ENCODE measurements at regions not wholly inside any gene's neighbourhood (a gene's known extent, or its start where the extent isn't known, plus 50 kb on each side); places are given as distances from the start of the nearest gene placed in this dataset.
A peak's percentile ranks its signal among the peaks of the same experiment; 100 is the strongest.

DNA sequence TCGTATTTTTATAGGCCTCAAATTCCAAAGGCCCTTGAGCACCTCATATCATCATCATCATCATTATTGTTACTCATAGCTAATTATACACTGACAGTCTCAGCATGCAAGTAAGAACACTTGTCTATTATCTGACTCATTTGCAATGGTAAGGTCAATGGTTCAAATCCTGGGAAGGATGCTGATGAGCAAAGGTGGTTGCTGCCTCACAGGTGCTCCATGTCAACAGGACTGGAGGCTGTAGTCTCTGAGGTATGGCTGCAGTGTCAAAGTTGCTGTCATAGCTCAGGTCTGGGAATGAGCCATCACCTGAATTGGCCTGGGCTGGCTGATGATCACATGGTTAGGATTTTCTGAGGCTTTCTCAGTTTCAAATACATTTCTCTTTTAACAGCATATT lies 379.3 kb downstream of the BCL11A start:
- no peak for DNase-seq (ENCODE audit: extremely low read depth, low read depth)

DNA sequence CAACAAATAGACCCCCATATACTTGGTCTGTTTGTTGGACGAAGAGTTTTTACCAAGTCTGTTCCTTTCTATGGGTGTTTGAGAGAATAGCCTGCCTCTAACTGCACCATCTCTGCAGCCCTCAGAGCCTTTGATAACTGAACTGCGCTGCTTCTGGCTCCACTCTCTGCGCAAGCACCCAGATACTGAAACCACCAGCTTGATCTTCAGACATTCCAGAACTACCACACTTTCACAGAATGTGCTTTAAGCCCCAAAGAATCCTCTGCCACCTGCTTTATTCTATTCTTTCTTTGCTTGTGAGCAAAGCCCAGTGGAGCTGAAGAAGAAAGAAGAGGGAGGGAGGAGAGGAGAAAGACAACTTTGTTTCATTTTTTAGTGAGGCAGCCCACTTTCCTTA lies 380.7 kb downstream of the BCL11A start:
- DNase-seq (ENCODE audit: extremely low read depth, low read depth): no peak

DNA sequence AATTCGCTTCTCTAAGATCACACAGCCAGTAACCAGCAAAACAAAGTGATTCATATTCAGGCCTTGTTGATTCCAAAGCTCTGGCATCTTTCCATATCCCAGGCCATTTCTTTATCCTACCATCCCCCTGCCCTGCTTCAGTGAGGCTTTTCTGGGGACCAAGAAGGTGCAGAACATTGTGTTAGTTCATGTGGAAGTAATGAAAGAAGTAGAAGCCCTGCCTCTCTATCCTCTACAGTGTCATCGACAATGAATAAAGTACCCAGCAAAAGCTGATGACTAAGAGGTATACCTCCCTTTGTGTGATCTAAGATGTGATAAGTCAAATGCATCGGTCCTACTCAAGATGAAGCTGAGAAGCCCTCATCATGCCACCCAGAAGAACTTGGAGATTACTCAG lies 383.2 kb downstream of the BCL11A start:
- DNase-seq (ENCODE audit: extremely low read depth, low read depth): no peak

DNA sequence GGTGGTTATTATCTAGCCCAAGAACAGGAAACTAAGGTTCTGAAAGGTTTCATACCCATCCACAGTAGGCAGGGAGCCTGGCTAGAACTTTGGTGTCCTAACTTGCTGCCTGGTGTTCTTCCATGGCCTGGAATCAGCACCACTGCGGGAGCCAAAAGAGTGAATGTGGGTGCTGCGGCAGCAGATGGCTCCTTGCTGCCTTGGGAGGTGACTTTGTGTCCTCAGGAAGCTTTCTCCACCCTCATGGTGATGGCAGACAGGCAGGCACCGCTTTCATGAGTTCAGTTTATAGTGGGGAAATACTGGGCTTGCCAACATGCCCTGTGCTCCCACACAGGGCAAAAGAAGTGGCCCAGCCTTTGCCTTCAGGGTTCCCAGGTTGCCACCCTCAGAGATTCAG lies 385.2 kb downstream of the BCL11A start:
- no peak for DNase-seq (ENCODE audit: extremely low read depth, low read depth)

DNA sequence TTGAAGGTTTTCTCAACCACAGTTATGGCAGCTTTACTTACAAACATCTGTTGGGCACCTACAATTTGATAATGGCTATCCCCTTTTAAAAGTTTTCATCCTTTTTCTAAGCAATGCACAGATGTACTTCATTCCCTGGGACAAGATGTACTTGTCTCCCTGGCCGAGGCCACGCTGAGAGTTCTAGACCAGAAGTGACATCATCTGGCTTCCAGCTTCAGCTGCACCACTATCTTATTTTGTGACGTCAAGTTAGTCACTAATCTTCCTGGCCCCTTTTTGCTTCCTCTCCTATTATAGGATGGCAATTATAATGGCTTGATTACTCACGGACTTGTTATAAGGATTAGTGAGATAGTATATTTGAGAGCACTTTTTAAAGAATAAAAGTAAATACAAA lies 386.4 kb downstream of the BCL11A start:
- DNase-seq (ENCODE audit: extremely low read depth, low read depth): no peak

DNA sequence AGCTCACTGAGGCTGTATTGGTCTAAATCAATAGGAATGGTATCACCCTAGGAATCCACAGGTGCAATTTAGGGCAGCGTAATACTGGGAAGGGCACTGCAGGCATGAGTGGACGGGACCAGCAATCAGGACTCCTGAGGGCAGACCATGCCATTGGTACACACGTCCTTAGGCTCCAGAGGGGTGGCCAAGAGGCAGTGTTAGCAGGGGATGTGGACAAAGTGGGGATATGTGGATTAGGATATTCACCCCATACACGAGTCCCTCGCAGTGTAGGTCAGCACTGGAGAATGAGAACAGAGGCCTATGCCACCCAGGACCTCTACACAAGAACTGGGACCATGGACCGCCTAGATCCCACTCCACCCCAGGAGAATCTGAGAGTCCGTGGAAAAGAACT lies 389.8 kb downstream of the BCL11A start:
- no peak for DNase-seq (ENCODE audit: extremely low read depth, low read depth)

DNA sequence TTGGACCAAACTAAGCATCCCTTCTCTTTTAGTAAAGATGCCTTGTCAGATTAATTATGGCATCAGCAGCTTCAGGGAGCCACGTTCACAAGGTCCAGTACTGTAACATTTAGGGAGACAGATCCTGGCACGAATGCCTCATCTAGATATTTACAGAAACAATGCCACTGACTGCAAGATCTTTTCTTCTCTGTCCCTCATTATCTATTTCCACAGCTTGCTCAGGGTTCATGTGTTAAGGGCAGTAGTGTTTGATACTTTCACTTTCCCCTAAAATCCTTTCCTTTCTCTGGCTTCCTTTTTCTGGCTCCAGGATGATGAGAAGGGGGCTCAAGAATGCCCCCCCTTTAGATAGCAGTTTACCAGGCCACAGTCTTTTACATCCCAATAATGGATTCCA lies 393.9 kb downstream of the BCL11A start:
- DNase-seq (ENCODE audit: extremely low read depth, low read depth): no peak

DNA sequence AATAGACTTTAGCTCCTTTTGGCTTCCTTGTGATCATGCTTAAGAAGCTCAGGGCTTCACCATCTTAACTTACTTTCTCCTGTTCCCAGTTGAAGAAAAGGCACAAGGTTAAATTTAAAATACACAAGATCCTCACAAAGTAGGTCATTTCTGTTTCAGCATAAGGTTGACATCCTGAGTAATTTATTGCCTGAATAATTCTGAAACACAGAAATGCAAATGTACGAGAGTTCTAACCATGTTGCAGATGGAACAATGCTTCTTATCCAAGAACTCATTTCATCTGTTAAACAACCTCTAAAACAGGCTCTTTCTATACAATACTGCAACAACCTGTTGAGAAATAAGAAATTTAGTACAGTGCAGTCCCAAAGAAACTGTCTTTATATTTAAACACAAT lies 395.2 kb downstream of the BCL11A start:
- no peak for DNase-seq (ENCODE audit: extremely low read depth, low read depth)

DNA sequence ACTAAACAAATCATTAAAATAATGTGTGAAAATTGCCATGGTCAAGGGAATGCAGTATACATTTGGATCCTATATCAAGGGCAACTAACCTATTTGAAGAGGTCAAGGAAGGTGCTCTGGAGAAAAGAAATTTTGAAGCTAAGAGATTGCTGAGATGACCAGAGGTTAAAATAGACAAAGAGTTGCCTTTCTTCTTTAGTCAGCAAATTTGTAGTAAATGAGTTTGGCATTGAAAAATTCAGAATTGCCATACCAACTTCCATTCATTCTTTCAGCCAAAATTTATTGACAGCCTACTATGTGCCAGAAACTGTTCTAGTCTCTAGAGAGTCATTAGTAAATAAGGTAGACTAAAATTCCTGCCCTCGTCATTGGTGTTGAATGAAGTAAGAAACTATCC lies 396.2 kb downstream of the BCL11A start:
- DNase-seq (ENCODE audit: extremely low read depth, low read depth): no peak

DNA sequence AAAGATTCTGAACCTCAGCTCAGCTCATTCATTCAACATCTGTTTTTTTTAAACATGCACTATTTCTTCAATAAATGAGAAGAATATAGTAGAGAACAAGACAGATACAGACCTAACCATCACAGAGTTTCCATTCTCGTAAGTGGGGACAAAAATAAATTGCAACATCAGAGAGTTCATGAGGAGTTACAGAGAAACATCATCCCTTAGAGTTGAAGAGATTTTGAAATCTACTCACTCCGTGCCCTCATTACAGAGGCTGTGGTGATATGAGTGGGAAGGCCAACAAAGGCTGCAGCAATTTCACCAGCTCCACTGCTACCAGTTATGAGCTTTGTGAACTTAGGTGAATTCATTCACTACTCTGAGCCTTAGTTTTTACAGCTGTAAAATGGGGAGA lies 399.3 kb downstream of the BCL11A start:
- no peak for DNase-seq (ENCODE audit: extremely low read depth, low read depth)

DNA sequence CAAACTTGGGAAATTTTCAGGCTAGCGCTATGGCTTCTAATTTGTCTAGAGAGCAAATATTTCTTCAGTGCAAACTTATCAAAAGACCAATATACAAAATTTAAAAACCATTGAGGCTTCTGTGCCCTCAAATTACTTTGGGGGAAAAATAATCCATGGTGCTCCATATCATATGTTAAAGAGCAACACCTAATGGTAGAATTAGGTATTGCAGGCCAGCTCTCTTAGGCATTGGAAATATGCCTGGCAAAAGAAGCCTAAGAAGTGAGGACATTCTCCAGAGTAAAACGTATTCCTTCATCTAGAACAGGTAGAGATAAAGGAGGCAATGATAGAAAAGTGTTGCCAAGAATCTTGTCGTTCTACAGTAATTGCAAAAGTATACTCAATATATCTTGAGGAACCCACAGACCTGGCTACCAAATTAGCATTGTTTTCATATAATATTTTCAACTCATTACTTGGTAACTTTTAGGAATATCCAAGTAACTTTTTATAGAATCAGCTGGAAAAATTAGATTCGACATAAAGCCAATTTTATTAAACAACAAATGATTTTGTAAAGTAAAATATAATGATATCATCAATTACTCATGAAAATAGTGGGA lies 401.1 kb downstream of the BCL11A start:
- DNase-seq (ENCODE audit: extremely low read depth, low read depth): peak; percentile 9

DNA sequence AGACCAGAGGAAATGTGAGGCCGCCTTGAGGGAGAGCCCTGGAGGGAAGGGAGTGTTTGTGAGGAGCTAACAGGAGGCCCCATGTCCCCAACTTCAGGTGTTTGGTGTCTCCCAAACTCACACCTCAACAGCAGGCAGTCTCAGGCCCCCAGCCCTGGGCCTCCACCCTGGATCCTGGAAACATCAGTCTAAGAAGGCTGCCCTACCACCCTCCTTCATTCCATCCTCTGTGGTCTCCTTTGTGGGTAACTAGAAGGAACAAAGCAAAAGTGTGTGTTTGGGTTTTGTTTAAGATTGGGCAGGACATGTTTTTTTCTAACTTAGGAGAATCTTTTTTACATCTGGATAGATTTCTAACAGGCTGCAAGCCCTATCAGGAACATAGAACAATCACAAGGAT lies 404.3 kb downstream of the BCL11A start:
- DNase-seq (ENCODE audit: extremely low read depth, low read depth): no peak

DNA sequence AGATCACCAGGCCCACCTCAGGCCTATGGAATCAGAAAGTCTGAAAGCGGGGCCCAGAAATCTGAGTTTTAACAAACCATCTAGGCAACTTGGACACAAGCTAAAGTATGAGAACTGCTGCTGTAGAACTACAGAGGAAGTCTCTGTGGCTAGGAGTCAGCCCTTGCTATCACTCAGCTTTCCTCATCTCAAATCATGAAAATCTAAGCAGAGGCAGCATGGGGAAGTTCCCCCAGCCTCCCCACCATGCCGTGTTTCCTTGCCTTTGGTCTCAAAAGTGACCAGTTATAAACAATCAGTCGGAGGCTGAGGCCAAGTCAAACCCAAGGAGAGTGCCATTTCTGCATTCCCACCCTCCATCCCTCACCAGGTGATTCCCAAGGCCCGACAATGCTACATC lies 404.7 kb downstream of the BCL11A start:
- no peak for DNase-seq (ENCODE audit: extremely low read depth, low read depth)

DNA sequence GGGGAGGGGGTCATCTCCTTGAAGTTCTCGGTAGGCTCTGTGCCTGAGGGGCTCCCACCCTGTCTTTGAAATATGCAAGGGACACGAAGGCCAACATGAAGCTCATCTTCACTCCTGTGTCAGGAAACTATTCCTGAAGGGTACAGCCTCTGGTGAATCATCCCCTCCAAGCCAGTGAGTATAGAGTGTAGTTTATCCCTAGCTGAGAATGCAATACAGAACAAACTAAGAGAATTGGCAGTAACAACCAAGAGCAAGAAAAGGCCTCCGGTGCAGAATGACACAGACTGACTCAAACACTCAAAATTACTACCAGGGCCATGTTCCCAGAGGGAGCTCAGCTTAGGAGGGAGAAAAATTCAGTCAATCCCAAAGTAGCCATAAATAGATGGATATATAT lies 413.3 kb downstream of the BCL11A start:
- DNase-seq (ENCODE audit: extremely low read depth, low read depth): no peak

DNA sequence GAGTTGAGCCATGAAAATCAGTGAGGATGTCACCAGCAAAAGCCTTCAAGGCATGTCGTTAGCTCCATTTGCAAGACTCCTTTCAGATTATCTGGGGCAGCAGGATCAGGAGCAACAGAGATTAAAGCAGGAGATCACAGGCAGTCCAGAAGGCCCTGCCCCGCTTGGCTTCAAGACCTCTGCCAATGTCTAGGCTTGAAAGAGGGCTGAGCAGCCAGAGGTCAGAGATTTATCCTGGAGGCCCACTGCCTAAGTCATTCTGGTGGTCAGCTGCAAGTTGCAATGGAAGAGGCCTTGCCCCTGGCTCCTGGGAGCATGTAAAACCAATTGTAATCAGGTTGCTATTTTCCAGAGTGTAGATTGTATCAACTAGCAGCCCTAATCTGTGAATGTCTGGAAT lies 416.5 kb downstream of the BCL11A start:
- no peak for DNase-seq (ENCODE audit: extremely low read depth, low read depth)

DNA sequence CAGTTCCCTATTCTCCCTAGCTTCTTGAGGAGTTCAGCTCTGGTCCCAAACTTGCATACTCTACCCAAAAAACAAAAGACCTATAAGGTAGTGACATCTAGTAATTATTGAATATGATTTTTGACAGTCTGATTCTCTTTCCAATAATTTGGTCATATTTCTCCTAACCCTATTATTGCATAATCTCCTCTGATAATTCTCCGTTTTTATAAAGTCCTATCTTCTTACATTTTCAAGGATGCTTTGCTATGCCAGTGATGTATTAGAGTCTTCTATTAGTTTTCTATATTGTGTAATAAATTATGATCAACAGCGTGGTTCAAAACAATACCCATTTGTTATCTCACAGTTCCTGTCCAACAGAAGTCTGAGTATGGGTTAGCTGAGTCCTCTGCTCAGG lies 426.3 kb downstream of the BCL11A start:
- no peak for DNase-seq (ENCODE audit: extremely low read depth, low read depth)

DNA sequence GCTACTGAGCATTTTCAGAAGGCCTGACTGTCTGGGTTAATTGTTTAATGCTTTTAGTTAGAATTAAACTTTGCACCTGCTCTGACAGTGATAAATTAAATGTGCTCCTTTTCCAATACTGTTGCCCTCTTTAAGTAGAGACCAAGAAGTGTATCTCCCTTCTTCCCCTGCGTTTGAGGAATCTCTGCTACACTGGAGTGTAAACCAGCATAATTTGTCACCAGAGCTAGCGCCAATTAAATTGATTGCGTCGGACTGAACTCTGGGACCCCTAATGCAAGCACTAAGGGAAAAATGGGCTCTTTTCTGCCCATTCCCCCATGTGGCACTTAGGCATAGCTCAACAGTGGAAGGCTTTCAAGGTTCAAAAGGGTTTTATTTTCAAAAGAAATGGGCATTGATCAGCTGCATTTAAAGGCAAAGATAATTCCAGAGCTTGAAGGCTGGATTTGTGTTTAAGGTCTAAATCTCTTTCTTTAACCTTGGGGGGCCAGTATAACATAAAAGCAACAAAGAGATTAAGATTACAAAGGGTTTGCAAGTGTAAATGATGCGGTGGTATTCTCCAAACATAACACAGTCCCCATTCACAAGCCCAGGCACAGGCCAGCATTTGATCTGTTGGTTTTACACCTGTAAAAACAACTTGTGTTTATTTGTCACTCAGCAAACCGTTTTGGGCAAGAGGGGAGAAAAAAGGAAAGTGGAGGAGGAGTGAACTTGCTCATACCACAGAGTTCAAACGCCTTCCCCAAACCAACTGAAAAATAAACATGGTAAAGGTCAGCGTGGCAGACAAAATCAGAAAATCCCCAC lies 427.6 kb downstream of the BCL11A start:
- DNase-seq (ENCODE audit: extremely low read depth, low read depth): no peak

DNA sequence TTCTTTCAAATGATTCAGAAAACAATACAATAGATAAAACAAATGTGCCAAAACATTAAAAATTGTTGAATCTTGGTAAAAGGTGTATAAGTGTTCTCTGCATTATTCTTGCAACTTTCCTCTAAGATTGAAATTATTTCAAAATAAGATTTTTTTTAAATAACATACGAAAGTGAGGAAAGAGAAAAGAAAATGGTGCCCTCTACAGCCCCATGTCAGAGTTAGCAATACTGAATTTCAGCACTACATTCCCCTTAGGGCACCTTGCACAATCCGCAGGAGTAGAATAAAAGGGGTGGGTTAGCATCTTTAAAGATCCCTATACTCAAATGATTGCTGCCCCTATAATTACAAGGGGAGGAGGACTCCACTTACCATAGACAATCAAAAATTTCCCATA lies 433.7 kb downstream of the BCL11A start:
- no peak for DNase-seq (ENCODE audit: extremely low read depth, low read depth)

DNA sequence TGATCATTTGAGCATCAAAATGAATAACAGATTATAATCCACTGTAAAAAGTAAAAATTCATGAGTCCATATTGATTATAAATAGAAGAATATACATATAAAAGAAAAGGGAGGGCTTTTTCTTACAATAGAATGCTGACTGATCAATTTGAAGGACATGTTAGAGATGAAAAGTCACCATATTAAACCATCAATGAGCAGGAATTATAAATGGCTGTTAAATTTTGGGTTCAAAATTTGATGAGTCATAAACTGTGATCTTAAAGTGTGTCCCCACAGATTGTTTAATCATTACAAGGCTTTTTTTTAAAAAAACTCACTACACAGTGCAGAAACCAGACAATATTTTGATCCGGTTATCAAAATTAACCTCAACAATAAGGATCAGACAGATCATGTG lies 434.5 kb downstream of the BCL11A start:
- no peak for DNase-seq (ENCODE audit: extremely low read depth, low read depth)

DNA sequence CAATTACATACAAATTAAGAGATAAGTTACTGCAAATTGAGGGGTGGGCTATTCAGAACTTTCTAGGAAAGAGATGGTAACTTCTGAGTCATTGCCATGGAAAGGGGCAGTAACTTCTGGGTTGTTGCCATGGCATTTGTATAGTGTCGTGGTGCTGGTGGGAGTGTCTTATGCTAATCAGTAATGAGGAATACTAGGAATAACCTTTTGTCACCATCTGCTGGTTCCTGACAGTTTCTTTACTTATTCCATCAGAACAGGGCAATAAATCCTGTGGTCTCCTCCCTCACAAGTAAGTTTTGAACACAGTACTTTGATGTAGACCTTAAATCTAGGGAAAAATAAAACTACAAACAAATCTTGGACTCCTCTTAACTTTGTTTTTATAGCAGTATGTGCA lies 435.4 kb downstream of the BCL11A start:
- DNase-seq (ENCODE audit: extremely low read depth, low read depth): no peak

DNA sequence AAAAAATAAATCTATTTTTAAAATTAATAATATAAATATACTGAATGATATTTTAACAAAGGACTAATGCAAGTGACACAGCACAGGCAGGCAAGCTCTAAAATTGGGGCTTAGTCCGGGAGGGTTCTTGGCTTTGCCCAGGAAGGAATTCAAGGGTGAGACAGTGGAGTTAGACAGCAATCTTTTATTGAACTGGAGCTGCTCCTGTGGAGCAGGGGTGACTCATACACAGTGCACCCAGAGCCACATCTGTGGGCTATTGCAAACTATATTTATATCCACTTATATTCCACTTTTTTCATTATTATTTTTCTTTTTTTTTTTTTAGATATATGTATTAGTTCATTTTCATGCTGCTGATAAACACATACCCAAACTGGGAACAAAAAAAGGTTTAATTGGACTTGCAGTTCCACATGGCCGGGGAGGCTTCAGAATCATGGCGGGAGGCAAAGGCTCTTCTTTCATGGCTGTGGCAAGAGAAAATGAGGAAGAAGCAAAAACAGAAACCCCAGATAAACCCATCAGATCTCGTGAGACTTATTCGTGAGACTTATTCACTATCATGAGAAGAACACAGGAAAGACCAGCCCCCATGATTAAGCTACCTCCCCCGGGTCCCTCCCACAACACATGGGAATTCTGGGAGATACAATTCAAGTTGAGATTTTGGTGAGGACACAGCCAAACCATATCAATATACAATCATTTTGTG lies 437.1 kb downstream of the BCL11A start:
- no peak for DNase-seq (ENCODE audit: extremely low read depth, low read depth)

DNA sequence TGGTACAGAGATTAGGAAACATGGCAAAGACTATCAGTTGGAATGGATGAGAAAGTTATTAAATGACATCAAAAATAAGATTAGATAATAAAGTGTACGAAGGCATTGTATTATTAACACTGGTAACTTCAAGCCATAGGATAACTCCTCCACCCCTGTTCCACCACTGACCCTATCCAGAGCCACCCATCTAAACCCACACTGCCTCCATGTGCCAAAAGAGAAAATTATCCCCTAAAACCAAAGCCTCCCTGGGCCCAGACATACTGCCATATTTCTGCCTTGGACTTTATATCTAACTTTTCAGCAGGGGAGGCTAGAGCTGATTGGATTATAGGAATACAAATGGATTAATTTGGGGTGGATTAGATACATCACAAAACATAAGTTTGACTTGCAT lies 443.7 kb downstream of the BCL11A start:
- no peak for DNase-seq (ENCODE audit: extremely low read depth, low read depth)

Measured in NCI-H460 (cell line).